Activated naive CD4-positive, alpha-beta T cell treated with anti-CD3 and anti-CD28 coated beads, Interleukin-2, amount 50 U/mL, for 24 hours (primary cell): ENCODE measurements at regions not wholly inside any gene's neighbourhood (a gene's known extent, or its start where the extent isn't known, plus 50 kb on each side); places are given as distances from the start of the nearest gene placed in this dataset.

Experiments used
- H3K27ac Mint-ChIP-seq: one replicate; pipeline ENCODE4 v1.8.0; 2021; ENCODE audit warnings: mild to moderate bottlenecking, mixed read lengths
- H3K27me3 Mint-ChIP-seq: one replicate; pipeline ENCODE4 v1.8.0; 2021; ENCODE audit warnings: mixed read lengths
- H3K36me3 Mint-ChIP-seq: one replicate; pipeline ENCODE4 v1.8.0; 2021; ENCODE audit warnings: mixed read lengths
- H3K4me1 Mint-ChIP-seq: one replicate; pipeline ENCODE4 v1.8.0; 2021; ENCODE audit warnings: mixed read lengths
- H3K4me3 Mint-ChIP-seq: one replicate; pipeline ENCODE4 v1.8.0; 2021; ENCODE audit warnings: mild to moderate bottlenecking, mixed read lengths
- H3K9me3 Mint-ChIP-seq: one replicate; pipeline ENCODE4 v1.8.0; 2021; ENCODE audit warnings: mixed read lengths

- Mint-ChIP-seq H3K9me3 (peaks cover 8% of the 10 kb centered on the region), H3K4me3 (no peak overlapping the region), H3K36me3 (no peaks in the 10 kb centered on the region), H3K27me3 (no peaks in the 10 kb centered on the region), H3K4me1 (no peaks in the 10 kb centered on the region), H3K27ac (no peak overlapping the region)
These were observed 510.4 kb upstream of the ARGLU1 start for GRCh38 chr13:107078229-107078765.

- Mint-ChIP-seq H3K27me3 (no peaks in the 10 kb centered on the region), H3K9me3 (peaks cover 6% of the 10 kb centered on the region), H3K36me3 (no peaks in the 10 kb centered on the region), H3K4me3 (no peak overlapping the region), H3K27ac (no peak overlapping the region), H3K4me1 (no peaks in the 10 kb centered on the region)
These were observed 508.9 kb upstream of the ARGLU1 start for GRCh38 chr13:107076801-107077200.

- Mint-ChIP-seq H3K4me1 (no peaks in the 10 kb centered on the region), H3K27ac (no peak overlapping the region), H3K9me3 (peaks cover 6% of the 10 kb centered on the region), H3K27me3 (no peaks in the 10 kb centered on the region), H3K4me3 (no peak overlapping the region), H3K36me3 (no peaks in the 10 kb centered on the region)
These were observed 507.6 kb upstream of the ARGLU1 start for GRCh38 chr13:107075576-107075975.

GRCh38 chr13:107070792-107071191 lies 502.9 kb upstream of the ARGLU1 start:
- H3K9me3 Mint-ChIP-seq: peaks cover 2% of the 10 kb centered on the region

GRCh38 chr13:107069108-107069776 lies 501.3 kb upstream of the ARGLU1 start:
- no peak overlapping the region for H3K27ac Mint-ChIP-seq
- no peaks in the 10 kb centered on the region for H3K27me3 Mint-ChIP-seq
- no peaks in the 10 kb centered on the region for H3K4me1 Mint-ChIP-seq
- no peak overlapping the region for H3K4me3 Mint-ChIP-seq
- H3K36me3 Mint-ChIP-seq: no peaks in the 10 kb centered on the region
- no peaks in the 10 kb centered on the region for H3K9me3 Mint-ChIP-seq

More at GRCh38 chr13:107070792-107071191, 502.9 kb upstream of the ARGLU1 start:
- no peaks in the 10 kb centered on the region for H3K36me3 Mint-ChIP-seq
- no peak overlapping the region for H3K27ac Mint-ChIP-seq
- no peaks in the 10 kb centered on the region for H3K27me3 Mint-ChIP-seq
- H3K4me3 Mint-ChIP-seq: no peak overlapping the region
- no peaks in the 10 kb centered on the region for H3K4me1 Mint-ChIP-seq

- Mint-ChIP-seq H3K27me3 (no peaks in the 10 kb centered on the region), H3K9me3 (no peaks in the 10 kb centered on the region), H3K36me3 (no peaks in the 10 kb centered on the region), H3K4me1 (no peaks in the 10 kb centered on the region), H3K27ac (no peak overlapping the region), H3K4me3 (no peak overlapping the region)
These were observed 499.4 kb upstream of the ARGLU1 start for GRCh38 chr13:107067381-107067780.

- H3K4me1 Mint-ChIP-seq: no peaks in the 10 kb centered on the region
- no peaks in the 10 kb centered on the region for H3K27me3 Mint-ChIP-seq
- no peak overlapping the region for H3K4me3 Mint-ChIP-seq
- no peaks in the 10 kb centered on the region for H3K36me3 Mint-ChIP-seq
- H3K9me3 Mint-ChIP-seq: peaks cover under 1% of the 10 kb centered on the region
- H3K27ac Mint-ChIP-seq: no peak overlapping the region
These were observed 498.4 kb upstream of the ARGLU1 start for GRCh38 chr13:107066355-107066754.

- Mint-ChIP-seq H3K4me3 (no peak overlapping the region), H3K27me3 (no peaks in the 10 kb centered on the region), H3K36me3 (no peaks in the 10 kb centered on the region), H3K9me3 (peaks cover 8% of the 10 kb centered on the region), H3K27ac (no peak overlapping the region), H3K4me1 (no peaks in the 10 kb centered on the region)
These were observed 497.1 kb upstream of the ARGLU1 start for GRCh38 chr13:107065036-107065435.

GRCh38 chr13:107057028-107057631 lies 489.2 kb upstream of the ARGLU1 start:
- Mint-ChIP-seq H3K9me3 (peaks cover 8% of the 10 kb centered on the region), H3K27ac (no peak overlapping the region), H3K36me3 (no peaks in the 10 kb centered on the region), H3K27me3 (no peaks in the 10 kb centered on the region), H3K4me1 (no peaks in the 10 kb centered on the region), H3K4me3 (no peak overlapping the region)

- Mint-ChIP-seq H3K27ac (no peak overlapping the region), H3K27me3 (no peaks in the 10 kb centered on the region), H3K9me3 (no peaks in the 10 kb centered on the region), H3K4me3 (no peak overlapping the region), H3K36me3 (no peaks in the 10 kb centered on the region), H3K4me1 (no peaks in the 10 kb centered on the region)
These were observed 475.4 kb upstream of the ARGLU1 start for GRCh38 chr13:107043021-107043956.

- H3K36me3 Mint-ChIP-seq: no peaks in the 10 kb centered on the region
- no peak overlapping the region for H3K27ac Mint-ChIP-seq
- H3K9me3 Mint-ChIP-seq: peaks cover 5% of the 10 kb centered on the region
- no peak overlapping the region for H3K4me3 Mint-ChIP-seq
- H3K4me1 Mint-ChIP-seq: no peaks in the 10 kb centered on the region
- no peaks in the 10 kb centered on the region for H3K27me3 Mint-ChIP-seq
These were observed 467.8 kb upstream of the ARGLU1 start for GRCh38 chr13:107035778-107036177.

- Mint-ChIP-seq H3K36me3 (no peaks in the 10 kb centered on the region), H3K27me3 (no peaks in the 10 kb centered on the region), H3K27ac (no peak overlapping the region), H3K4me3 (no peak overlapping the region), H3K4me1 (no peaks in the 10 kb centered on the region), H3K9me3 (peaks cover 5% of the 10 kb centered on the region)
These were observed 467.2 kb upstream of the ARGLU1 start for GRCh38 chr13:107035186-107035585.

- Mint-ChIP-seq H3K27me3 (no peaks in the 10 kb centered on the region), H3K4me1 (no peaks in the 10 kb centered on the region), H3K36me3 (no peaks in the 10 kb centered on the region), H3K9me3 (peaks cover 5% of the 10 kb centered on the region), H3K27ac (no peak overlapping the region), H3K4me3 (no peak overlapping the region)
These were observed 466.4 kb upstream of the ARGLU1 start for GRCh38 chr13:107034236-107034872.

GRCh38 chr13:107031716-107032115 lies 463.8 kb upstream of the ARGLU1 start:
- Mint-ChIP-seq H3K4me3 (no peak overlapping the region), H3K4me1 (no peaks in the 10 kb centered on the region), H3K9me3 (peaks cover 5% of the 10 kb centered on the region), H3K27me3 (no peaks in the 10 kb centered on the region), H3K27ac (no peak overlapping the region), H3K36me3 (no peaks in the 10 kb centered on the region)

GRCh38 chr13:107028751-107029150 lies 460.8 kb upstream of the ARGLU1 start:
- no peaks in the 10 kb centered on the region for H3K4me1 Mint-ChIP-seq
- no peaks in the 10 kb centered on the region for H3K36me3 Mint-ChIP-seq
- no peak overlapping the region for H3K27ac Mint-ChIP-seq
- H3K27me3 Mint-ChIP-seq: no peaks in the 10 kb centered on the region
- H3K9me3 Mint-ChIP-seq: no peaks in the 10 kb centered on the region
- H3K4me3 Mint-ChIP-seq: no peak overlapping the region
